ENCODE measurements at regions not wholly inside any gene's neighbourhood (a gene's known extent, or its start where the extent isn't known, plus 50 kb on each side); places are given as distances from the start of the nearest gene placed in this dataset.
"Not testable (repeated sequence)": the region's sequence is repeated elsewhere in the genome, so short reads cannot be mapped to it uniquely, and the experiment has no call there.

GRCh38 chr6:3617681-3618311 is 133.7 kb downstream of the PXDC1 start:
- DNase-seq, result no peak

DNA sequence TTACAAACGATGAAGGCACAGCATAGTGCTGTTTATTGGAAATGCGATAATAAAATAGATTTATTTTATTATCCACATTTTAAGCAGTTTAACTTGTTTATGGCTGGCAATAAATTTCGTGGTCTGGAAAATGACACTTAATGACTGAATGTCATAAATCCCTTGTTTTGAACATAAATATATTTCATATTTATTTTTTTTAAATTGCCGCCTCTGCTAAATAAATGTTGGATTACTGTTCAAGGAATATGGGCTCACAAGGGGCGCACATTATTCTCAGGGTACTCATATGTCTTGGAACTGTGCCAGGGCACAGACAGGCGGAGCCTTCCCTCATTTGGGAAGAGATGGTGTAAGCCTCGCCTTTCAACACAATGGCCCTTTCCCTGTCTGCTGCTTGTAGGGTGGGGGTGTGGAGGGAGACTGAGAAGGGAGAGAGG is 134.3 kb downstream of the PXDC1 start:
- DNase-seq, result no peak

- no peak for DNase-seq
Measured at GRCh38 chr6:3616565-3617176, 134.8 kb downstream of the PXDC1 start.

GRCh38 chr6:3615391-3616380 is 135.8 kb downstream of the PXDC1 start:
- DNase-seq, result no peak

- DNase-seq, result no peak
Measured at GRCh38 chr6:3614918-3615317, 136.6 kb downstream of the PXDC1 start.

DNA sequence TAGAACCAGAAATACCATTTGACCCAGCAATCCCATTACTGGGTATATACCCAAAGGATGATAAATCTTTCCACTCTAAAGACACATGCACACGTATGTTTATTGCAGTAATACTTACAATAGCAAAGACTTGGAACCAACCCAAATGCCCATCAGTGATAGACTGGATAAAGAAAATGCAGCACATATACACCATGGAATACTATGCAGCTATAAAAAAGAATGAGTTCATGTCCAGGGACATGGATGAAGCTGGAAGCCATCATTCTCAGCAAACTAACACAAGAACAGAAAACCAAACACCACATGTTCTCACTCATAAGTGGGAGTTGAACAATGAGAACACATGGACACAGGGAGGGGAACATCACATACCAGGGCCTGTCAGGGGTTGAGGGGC is 137.9 kb downstream of the PXDC1 start:
- not testable (repeated sequence) for DNase-seq

DNA sequence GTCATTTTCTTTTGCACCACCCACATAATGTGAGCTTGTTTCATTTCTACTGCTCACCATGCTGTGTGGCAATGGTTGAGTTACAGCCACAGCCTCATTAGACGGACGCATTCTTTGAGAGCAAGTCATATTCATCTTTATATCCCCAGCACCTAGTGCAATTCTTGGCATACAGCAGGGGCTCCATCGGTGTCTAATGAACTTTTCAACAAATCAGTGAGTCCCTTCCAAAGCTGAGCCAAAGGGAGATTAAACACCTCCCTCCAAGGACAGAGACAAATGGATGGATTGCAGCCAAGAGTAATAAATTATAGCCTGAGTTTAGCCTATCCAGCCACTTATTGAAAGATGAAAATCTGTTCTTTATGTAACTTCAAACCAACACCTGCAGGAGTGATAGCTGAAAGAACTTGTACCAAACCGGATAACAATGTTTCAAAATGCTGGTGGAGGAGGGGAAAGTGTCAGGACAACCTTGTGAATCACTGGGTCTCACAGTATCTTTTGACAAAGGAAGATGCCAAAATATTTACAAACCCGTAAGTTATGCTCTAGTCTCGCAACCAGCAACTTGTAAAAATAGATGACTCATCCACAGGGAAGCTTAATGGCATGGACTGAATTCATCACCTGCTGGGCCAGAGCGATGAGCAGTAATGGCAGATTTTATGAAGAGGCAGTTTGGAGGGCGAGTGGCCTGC is 139.0 kb downstream of the PXDC1 start:
- no peak for DNase-seq

GRCh38 chr6:3610921-3611320 is 140.6 kb downstream of the PXDC1 start:
- no peak for DNase-seq

DNA sequence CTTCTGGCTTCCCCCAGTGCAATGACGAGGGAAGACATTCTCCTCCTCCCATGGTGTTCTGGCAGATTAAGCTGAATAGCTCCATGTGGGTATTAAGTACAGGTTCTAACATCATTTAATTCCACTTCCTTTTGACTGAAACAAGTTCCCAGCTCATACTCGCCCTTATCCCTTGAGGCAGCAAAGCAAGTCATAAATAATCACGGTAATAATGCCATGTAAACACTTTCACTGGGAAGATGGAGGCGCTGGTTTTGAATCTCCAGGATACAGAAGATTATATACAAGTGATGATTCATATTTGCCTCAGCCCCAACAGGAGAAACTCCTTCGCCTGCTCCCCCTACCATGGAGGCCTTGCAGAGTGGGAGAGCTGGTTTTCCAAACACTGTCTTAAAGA is 141.3 kb downstream of the PXDC1 start:
- no peak for DNase-seq

DNA sequence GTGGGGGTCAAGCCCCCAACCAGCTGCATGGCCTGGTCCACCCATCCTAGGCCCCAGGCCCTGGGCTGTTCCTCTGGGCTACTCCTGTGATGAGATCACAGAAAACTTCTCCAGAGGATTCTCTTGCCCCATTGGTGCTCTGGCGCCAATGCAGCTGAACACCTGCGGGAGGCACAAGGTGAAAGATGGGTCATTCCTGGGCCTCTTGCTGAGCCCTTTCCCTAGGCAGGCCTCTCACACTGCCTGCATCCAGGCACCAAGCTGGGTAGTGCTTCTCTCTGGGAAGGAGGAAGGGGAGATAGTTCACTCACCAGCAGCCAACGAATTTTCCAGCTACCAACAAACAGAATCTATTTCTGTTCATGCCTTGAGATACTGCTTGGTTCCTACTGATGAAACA is 142.1 kb downstream of the PXDC1 start:
- no peak for DNase-seq

DNA sequence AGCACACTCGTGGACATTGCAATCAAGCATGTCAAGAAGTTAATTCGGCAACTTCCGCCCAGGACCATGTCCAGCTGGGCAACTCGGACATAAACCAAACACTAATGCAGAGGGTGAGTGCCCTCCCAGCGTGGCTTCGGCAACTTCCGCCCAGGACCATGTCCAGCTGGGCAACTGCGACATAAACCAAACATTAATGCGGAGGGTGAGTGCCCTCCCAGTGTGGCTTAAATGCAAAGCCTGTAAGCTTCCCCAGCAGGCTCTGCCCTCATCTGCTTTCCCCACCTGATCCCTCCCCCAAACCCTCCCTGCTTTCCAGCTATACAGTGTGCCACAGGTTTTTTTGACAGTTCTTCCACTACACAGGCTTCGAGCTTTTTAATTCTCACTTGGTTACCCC is 143.4 kb downstream of the PXDC1 start:
- DNase-seq, result no peak

GRCh38 chr6:3607599-3607998 is 143.9 kb downstream of the PXDC1 start:
- no peak for DNase-seq

DNA sequence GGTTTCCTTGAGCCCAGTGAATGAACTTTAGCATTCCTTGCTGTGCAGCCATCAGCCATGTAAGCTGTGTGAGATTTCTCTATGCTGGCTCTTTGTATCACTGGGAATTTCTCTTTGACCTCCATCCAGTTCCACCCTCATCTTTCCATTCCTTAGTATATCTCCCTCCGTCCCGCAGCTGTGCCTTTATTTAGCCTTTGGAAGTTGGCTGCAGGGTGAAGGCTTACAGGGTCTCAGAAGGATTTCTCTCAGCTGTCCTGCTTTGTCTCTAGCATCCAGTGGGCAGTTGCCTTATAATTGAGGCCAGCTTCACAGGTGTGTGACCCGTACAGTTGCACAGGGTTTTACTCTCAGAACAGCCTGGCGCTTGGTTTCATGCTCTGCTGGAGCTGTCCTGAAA is 144.3 kb downstream of the PXDC1 start:
- no peak for DNase-seq

GRCh38 chr6:3603340-3604130 is 146.7 kb upstream of the SLC22A23 start:
- DNase-seq, result no peak

GRCh38 chr6:3601570-3601969 is 144.7 kb upstream of the SLC22A23 start:
- no peak for DNase-seq

- no peak for DNase-seq
Measured at GRCh38 chr6:3597500-3598064, 140.7 kb upstream of the SLC22A23 start.

DNA sequence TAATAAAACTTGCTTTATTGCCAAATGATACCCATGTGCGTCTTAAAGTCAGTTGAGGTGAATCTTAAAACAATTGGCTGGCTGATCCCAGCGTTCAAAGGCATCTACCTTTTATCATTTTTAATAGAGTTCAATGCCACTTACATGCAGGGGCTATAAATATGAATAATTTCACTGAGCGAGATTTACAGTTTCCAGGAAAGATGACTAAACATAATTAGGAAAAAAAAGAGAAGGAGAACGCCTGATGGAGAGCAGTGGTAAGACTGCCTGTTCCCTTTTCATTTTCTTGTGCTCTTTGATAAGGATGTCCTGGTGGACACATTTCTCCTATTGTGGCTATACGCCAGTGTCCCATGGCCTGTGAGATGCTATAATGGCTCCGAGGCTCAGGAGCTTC is 139.9 kb upstream of the SLC22A23 start:
- no peak for DNase-seq

- no peak for DNase-seq
Measured at GRCh38 chr6:3594201-3594600, 137.4 kb upstream of the SLC22A23 start.

DNA sequence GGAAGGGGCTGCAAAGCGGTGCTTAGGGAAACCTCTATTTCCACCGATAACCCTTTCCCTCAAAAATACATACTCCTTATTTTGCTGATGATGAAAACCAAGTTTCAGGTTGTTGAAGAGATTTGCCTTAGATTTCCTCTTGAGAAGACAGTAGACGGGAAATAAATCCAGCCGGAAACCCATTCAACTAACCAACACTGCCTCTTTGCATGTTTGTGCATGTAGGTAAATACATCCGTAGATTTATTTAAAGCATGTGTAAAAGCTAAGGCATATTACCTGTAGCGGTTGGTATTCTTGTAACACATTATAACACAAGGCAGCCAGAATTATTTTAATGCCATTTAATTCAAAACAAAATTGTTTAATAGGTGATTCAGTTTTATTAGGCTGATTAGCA is 136.3 kb upstream of the SLC22A23 start:
- DNase-seq, result no peak

DNA sequence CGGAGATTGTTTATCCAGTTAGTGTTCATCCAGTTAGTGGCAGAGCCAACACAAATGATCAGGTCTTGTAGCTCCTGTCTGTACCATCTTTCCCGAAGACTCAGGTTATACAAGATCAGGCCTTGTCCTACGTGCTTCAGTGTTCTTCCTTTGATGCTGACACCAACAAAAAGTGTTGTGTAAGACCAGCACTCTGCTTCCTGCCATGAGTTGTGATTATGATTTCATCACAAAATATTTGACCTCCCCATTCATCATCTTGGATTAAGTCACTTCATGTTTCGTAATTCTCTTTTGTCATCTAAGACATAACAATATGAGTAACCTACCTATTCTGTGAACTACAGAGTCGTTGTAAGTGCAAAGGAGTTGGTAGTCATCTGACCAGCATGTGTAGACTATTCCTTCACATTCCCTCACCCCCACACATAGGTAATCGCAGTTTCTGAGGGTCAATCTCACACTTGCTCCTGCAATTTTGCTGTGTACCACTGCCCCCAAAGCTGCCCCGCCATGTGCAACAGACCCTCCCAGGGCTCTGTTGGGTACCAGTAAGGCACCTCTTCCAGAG is 135.6 kb upstream of the SLC22A23 start:
- no peak for DNase-seq

- DNase-seq, result no peak
Measured at GRCh38 chr6:3591970-3592369, 135.1 kb upstream of the SLC22A23 start.

DNA sequence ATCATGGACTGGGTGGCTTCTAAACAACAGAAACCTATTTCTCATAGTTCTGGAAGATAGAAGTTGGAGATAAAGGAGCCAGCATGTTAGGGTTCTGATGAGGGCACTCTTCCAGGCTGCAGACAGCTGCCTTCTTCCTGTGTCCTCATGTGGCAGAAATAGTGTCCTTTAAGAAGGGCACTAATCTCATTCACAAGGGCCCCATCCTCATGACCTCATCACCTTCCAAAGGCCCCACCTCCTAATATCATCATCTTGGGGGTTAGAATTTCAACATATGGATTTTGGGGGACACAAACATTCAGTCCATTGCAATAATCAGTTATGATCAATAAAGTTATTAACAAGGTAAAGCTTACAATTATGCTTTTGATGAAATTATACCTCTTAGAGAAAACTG is 130.8 kb upstream of the SLC22A23 start:
- DNase-seq, result no peak

All from activated CD4-positive, alpha-beta T cell treated with anti-CD3 and anti-CD28 coated beads for 48 hours (primary cell).